SKM-1 (cell line): ENCODE measurements at regions not wholly inside any gene's neighbourhood (a gene's known extent, or its start where the extent isn't known, plus 50 kb on each side); places are given as distances from the start of the nearest gene placed in this dataset.

Source experiments
- DNase-seq: peaks from one replicate; lab custom pipeline; 2025; ENCODE audit not compliant: unreplicated experiment; lab: John Stamatoyannopoulos, UW

- DNase-seq = no peak
Measured at GRCh38 chr1:81129366-81129765, 671.4 kb upstream of the ADGRL2 start.

- no peak for DNase-seq
Measured at GRCh38 chr1:81128079-81128478, 672.7 kb upstream of the ADGRL2 start.

DNA sequence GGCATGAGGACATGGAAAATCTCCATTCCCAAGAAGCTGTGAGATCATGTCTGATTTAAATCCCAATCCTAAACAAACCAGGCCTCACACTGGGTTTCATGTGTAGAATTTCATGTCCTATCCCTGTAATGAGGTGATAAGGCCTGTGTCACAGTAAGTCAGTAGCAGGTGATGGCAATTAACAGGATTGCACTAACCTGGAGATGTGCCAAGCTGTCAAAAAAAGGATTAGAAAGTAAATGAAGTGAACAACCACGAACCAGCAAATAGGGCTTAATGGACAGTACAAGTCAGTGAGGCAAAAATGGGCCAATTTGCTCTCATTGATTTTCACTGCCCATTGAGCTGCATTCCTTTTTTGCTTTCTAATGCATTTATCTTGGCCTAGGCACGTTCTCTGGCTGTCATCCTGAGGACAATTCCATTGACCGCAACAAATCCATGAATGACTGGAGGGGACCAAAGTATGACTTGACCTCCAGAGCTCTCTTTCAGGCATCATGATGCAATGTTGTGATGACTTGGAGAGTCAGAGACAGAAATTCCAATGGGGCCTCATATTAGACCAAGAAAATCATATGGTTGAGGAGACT, 673.6 kb upstream of the ADGRL2 start:
- DNase-seq = no peak

DNA sequence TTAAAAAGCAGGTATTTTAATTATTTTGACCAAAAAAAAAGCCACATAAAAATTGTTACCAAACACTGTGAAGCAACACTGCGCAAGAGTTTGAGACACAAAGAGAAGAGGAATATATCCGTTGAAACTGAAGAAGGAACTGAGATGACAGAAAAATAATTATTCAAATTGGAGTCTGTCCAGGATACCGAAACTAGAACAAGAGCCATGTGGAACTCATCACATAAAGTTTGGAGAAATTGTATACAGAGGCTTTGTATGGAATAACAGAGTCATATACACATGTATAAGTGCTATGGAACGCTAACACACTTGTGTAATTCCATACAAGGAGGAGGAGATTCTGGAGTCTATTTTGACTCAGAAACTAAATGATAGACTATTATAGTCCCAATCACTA, 675.1 kb upstream of the ADGRL2 start:
- peak; percentile 12 for DNase-seq

DNA sequence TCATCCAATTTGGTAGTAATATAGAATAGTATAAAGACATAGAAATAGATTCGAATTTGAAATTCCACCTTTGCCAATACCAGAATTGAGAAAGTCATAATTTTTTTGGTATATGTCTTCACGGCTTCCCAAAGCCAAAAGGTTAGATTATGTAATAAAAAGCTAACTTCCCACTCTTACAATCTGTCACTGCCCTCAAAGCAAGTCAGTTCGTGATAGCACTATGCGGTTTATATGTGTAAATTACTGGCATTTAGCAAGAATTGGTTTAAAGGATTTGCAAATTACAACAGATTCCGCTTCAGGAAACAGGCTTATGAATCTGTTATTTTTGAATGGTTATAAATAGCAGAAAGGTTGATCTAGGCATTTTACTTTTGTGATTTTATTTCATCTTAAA, 679.4 kb upstream of the ADGRL2 start:
- DNase-seq = peak; percentile 36

GRCh38 chr1:81119319-81119718, 681.4 kb upstream of the ADGRL2 start:
- no peak for DNase-seq

DNA sequence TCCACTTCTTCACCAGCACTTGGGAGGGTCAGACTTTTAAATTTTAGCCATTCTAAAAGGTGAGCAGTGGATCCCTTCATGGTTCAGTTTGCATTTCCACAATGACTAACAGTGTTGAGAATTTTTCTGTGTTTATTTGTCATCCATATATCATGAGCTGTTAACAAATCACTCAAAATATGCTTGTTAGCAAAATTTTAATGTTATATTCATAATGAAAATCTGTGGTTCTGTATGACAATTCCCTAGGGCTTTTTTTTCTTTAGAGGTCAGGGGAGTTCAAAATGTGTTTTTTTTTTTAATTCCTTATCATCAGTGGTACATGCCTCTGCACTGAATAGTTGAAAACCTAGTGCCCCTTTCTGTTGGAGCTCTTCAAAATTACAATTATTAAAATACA, 682.2 kb upstream of the ADGRL2 start:
- DNase-seq = no peak

DNA sequence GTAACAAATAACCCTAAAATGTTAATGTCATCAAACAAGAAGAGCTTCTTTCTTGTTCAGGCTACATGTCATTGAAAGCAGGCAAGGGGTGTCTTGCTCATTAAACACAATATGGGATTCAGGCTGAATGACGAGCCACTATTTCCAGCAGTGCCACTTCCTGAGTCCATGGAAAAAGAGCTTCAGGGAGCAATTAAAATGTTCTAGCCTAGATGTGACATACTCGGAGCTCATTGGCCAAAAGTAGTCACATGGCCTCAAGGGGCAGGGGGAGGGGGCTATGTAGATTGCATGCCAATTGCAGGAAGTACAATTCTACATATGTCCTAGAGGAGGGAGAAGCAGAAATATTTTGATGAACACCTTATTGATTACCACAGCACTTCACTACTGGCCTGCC, 685.3 kb upstream of the ADGRL2 start:
- DNase-seq = no peak

DNA sequence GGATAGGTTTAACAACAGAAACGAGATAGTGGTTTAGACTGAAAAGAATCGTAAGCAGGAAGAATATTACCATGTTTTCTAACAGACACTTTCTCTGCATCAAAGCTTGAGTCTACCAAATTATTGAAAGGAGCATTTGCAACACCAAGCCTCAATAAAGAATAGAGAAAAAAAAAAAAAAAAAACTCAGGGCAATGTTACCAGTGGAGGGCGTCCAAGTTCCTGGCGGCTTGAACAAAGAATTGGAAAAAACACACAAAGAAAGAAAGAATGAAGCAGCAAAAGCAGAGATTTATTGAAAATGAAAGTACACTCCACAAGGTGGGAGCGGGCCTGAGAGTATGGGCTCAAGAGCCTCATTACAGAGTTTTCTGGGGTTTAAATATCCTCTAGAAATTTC, 686.5 kb upstream of the ADGRL2 start:
- no peak for DNase-seq

DNA sequence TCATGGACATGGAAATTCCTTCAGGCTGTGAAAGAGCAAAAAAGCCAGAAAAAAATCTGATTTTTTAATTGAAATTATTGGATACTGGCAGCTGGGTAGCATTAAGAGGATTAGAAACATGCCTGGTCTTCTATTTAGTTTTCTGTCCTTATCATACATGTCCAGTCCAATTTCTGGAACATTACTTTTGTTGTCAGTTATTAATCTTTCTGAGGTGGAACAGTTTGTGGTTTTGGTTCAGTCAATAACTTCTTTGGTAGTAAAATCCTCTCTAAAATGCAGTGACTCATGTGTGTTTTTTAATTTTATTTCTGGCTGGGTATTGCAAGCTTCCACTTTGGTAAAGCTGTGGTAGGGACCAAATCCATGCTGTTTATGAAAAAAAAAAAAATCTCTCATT, 687.0 kb upstream of the ADGRL2 start:
- no peak for DNase-seq

- DNase-seq = no peak
Measured at GRCh38 chr1:81111818-81112217, 688.9 kb upstream of the ADGRL2 start.

GRCh38 chr1:81109038-81109437, 691.7 kb upstream of the ADGRL2 start:
- no peak for DNase-seq

GRCh38 chr1:81097860-81098259, 702.9 kb upstream of the ADGRL2 start:
- no peak for DNase-seq

DNA sequence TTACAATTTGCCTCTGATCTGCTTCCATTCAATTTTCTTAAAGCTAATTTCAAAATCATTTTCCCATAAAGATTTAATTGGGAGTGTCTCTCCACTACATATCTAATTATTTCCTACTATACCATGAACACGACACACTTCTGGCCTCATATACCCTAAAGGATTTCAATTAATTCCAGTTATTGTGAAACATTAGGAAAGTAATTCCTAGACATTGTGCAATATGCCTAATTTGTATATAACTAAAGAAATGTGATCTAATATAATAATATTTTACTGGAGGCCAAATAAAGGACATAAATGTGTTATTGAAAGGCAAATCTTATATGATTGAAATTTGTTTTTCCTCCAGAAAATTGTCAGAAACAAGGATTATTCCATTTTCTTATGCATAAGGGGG, 727.2 kb upstream of the ADGRL2 start:
- DNase-seq = no peak

DNA sequence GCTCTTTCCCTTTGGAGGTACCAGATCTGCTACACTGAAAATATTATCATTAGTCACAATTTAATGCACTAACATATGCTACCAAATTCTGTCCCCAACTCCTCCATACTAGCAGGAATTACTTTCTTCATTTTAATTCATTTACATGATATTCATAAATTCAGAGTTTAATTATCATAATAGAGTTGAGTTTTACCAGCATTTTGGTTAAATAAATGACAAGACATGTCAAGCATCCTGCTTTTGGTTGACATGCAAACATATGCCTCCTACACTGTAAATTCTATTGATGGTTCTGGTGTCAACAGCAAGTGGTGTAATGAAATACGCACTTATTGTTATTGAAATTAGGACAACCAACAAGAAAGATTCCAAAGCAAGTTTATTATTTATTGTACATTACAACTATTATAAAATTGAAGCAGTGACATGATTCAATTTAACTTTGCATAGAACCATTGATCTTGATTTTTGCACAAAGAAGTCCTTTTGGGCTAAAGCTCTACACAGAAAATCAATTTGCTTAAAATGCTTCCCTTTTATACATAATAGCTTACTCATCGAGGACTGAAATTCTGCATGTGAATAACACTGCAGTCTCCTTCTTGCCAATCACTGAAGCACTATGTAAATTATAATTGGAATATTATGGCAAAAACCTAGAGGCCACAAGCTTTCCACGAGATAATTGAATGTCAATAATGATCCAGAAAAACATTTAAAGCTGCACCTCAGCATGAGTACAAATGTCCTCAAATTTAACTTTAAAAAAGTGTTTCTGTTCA, 728.6 kb upstream of the ADGRL2 start:
- no peak for DNase-seq

DNA sequence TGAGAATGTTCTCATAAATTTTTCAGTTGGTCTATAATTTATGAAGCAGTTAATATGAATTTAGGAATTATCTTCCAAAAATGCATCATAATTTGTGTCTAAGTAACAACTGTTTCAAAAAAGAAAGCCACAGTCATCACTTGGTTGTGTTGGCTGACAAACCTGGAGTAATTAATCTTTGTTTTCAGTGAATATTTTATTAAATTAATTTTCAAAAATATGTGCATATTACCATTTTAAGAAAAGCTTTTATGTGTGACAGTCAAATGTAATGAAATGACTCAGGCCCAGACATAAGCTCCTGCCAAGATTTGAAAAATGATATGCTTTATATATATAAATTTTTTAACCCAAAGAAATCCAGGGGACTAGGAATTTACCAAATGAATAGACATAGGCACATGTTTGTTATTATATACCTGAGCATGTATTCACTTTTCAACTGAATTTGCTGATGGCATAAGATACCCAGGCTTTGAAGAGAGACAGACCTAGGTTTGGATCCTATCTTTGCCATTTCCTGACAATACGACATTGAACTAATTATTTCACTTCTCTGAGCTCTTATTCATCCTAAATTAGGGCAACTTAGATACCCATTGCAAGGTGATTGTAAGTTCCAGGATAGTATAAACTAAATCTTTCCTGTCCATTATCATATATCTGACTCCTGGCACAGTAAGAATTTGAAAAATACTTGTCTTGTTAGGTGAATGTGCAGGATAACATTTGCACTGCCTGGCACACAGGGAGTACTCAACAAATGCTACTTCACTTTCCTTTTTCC, 729.5 kb upstream of the ADGRL2 start:
- no peak for DNase-seq

GRCh38 chr1:81069856-81070255, 730.9 kb upstream of the ADGRL2 start:
- no peak for DNase-seq

GRCh38 chr1:81068726-81069125, 732.0 kb upstream of the ADGRL2 start:
- no peak for DNase-seq

- no peak for DNase-seq
Measured at GRCh38 chr1:81053826-81054225, 746.9 kb upstream of the ADGRL2 start.

- DNase-seq = no peak
Measured at GRCh38 chr1:81052162-81052561, 748.6 kb upstream of the ADGRL2 start.

GRCh38 chr1:81050390-81050789, 750.3 kb upstream of the ADGRL2 start:
- DNase-seq = no peak

- no peak for DNase-seq
Measured at GRCh38 chr1:81044708-81045107, 756.0 kb upstream of the ADGRL2 start.
